Mammary epithelial cell (primary cell): ENCODE measurements at regions not wholly inside any gene's neighbourhood (a gene's known extent, or its start where the extent isn't known, plus 50 kb on each side); places are given as distances from the start of the nearest gene placed in this dataset.

ENCODE experiments used
- EZH2 ChIP-seq: IDR thresholded peaks from 2 replicates; pipeline ENCODE4 v1.6.1; 2012; ENCODE audit warnings: low read length, inconsistent platforms, borderline replicate concordance
- TF ChIP-seq, protein P1 (sequence below), 2 donors: IDR thresholded peaks in 1 of 2; conservative IDR thresholded peaks in 1 of 2; 2 replicates each; pipeline ENCODE4 v1.5.1; 2011 to 2012; ENCODE audit warnings: inconsistent platforms in 2 of 2, low read length in 2 of 2, mild to moderate bottlenecking in 2 of 2, control low read depth in 1 of 2, low read depth in 1 of 2; ENCODE audit not compliant: insufficient read depth in 1 of 2; ENCODE audit errors: extremely low read depth in 1 of 2

DNA sequence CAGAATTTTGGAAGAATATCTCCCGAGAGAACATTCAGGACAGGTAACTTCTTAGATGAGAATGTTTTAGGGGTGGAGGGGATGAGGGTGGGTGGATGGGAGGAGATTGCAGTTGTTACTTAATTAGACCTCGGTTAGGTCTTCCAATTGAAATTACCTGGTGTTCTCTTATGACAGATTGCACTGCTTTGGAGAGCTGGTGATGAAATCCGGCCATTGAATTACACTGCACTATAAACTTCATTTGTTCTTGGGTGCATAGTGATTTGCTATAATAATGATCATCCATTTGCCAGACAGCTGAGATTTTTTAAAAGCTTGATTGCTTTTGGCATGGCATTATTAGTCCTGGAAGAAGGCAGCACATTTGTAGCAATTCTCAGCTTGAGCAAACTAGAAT is 427.6 kb downstream of the GBA3 start:
- TF ChIP-seq, protein P1, sequence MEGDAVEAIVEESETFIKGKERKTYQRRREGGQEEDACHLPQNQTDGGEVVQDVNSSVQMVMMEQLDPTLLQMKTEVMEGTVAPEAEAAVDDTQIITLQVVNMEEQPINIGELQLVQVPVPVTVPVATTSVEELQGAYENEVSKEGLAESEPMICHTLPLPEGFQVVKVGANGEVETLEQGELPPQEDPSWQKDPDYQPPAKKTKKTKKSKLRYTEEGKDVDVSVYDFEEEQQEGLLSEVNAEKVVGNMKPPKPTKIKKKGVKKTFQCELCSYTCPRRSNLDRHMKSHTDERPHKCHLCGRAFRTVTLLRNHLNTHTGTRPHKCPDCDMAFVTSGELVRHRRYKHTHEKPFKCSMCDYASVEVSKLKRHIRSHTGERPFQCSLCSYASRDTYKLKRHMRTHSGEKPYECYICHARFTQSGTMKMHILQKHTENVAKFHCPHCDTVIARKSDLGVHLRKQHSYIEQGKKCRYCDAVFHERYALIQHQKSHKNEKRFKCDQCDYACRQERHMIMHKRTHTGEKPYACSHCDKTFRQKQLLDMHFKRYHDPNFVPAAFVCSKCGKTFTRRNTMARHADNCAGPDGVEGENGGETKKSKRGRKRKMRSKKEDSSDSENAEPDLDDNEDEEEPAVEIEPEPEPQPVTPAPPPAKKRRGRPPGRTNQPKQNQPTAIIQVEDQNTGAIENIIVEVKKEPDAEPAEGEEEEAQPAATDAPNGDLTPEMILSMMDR (conservative IDR thresholded peaks at IDR 0.05 in 1 of 2, IDR thresholded peaks at IDR 0.05 in 1 of 2; ENCODE audit: extremely low read depth in 1 of 2, insufficient read depth in 1 of 2, low read depth in 1 of 2, low read length in 2 of 2) = no peak
- TF ChIP-seq EZH2 = no peak
